GM13976 (cell line): ENCODE measurements at regions not wholly inside any gene's neighbourhood (a gene's known extent, or its start where the extent isn't known, plus 50 kb on each side); places are given as distances from the start of the nearest gene placed in this dataset.

ENCODE experiments used
- DNase-seq: peaks from one replicate; pipeline ENCODE4 v3.0.0; 2012; ENCODE audit warnings: low spot score
- CTCF ChIP-seq: IDR thresholded peaks from 2 replicates; pipeline ENCODE4 v1.5.1; 2012; ENCODE audit warnings: borderline replicate concordance, mild to moderate bottlenecking; ENCODE audit not compliant: insufficient read depth; ENCODE audit errors: extremely low read depth, missing control alignments, control extremely low read depth
- in situ Hi-C: fragments of 300-500 bp; cut with MboI; formaldehyde crosslinking; loops from one replicate; pipeline ENCODE4 v1.12.0; 2022; ENCODE audit warnings: low sequenced_read_pairs, mixed read lengths, inconsistent platforms; ENCODE audit not compliant: unreplicated experiment

DNA sequence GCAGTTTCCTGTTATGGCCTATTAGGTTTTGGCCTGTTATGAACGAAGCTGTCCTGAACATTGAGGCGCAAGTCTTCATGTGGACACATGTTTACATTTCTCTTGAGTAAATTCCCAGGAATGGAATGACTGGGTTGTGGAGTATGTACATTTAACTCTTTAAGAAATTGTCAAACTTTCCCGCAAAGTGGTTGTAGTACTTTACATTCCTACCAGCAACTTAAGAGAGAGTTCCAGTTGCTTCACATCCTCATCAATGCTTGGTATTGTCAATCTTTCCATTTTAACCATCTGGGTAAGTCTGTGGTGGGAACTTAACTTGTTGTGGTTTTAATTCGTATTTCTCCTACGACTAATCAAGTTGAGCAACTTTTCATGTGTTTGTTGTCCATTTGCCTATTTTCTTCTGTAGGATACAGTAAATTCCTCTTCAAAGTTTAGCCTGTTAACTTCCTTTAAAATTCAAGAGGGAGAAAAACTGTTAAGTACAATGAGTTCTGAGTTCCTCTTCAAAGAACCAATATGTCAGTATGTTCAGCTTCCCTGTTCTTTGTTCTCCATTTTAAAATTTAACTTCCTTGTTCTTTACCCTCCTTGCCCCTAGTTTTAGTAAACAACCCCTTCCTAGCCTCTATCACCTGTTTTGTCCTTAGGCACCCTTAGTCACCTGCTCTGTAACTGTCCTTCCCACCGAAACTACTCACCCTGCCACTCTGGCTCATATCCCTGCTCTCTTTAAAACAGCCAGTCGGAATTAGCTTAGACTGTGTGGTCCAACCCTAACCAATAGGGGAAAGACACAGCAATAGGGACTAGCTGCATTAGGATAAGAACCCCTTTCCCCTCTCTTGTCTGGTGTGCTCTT, 74.0 kb downstream of the FAM241B start:
- in situ Hi-C loops, result no loop called here
- DNase-seq, result no peak
- no peak for TF ChIP-seq CTCF

GRCh38 chr10:69709366-69709941, 79.4 kb downstream of the FAM241B start:
- in situ Hi-C loops, result no loop called here
- DNase-seq, result no peak
- TF ChIP-seq CTCF, result no peak

GRCh38 chr10:69710008-69710888, 80.2 kb downstream of the FAM241B start:
- no peak for DNase-seq
- TF ChIP-seq CTCF, result no peak
- in situ Hi-C loops, result no loop called here

DNA sequence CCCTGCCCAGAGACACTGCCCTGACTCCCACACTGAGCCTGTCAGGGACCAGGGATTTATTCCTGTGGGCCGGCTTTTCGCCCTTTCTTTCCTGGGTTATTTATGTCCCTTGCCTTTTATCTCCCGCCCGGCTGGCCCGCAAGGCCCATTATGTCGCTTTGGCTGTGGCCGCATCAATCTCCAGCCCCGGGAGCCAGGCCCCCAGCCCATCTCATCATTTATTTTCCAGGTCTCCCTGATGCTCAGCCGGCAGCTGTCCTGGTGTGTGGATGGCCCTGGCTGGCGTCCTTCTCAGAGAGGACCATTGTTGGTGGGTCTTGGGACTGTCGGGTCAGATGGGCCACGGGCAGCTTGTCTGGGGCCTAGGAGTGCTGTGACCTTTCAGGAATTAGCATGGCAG, 82.3 kb downstream of the FAM241B start:
- no peak for TF ChIP-seq CTCF
- DNase-seq, result no peak
- in situ Hi-C loops, result no loop called here

DNA sequence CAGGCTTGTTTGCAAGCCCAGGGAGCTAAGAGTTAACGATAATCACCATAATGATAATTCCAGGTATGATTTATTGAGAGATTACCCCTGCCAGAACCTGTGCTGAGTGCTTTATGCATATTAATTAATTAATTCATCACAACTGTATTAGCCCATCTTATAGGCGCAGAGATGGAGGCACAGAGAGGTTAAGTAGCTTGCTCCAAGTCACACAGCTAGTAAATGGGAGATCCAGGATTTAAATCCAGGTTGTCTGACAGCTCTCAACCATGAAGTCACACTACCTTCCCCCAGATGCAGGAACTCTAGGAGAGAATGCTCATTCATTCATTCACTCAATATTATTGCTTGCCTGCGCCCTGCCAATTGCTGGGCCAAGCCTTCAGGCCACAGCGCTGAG, 84.5 kb downstream of the FAM241B start:
- no peak for TF ChIP-seq CTCF
- DNase-seq, result no peak
- in situ Hi-C loops, result no loop called here

GRCh38 chr10:69715156-69715898, 85.3 kb downstream of the FAM241B start:
- DNase-seq, result no peak
- in situ Hi-C loops, result no loop called here
- TF ChIP-seq CTCF, result no peak
